ENCODE measurements at regions not wholly inside any gene's neighbourhood (a gene's known extent, or its start where the extent isn't known, plus 50 kb on each side); places are given as distances from the start of the nearest gene placed in this dataset.

DNA sequence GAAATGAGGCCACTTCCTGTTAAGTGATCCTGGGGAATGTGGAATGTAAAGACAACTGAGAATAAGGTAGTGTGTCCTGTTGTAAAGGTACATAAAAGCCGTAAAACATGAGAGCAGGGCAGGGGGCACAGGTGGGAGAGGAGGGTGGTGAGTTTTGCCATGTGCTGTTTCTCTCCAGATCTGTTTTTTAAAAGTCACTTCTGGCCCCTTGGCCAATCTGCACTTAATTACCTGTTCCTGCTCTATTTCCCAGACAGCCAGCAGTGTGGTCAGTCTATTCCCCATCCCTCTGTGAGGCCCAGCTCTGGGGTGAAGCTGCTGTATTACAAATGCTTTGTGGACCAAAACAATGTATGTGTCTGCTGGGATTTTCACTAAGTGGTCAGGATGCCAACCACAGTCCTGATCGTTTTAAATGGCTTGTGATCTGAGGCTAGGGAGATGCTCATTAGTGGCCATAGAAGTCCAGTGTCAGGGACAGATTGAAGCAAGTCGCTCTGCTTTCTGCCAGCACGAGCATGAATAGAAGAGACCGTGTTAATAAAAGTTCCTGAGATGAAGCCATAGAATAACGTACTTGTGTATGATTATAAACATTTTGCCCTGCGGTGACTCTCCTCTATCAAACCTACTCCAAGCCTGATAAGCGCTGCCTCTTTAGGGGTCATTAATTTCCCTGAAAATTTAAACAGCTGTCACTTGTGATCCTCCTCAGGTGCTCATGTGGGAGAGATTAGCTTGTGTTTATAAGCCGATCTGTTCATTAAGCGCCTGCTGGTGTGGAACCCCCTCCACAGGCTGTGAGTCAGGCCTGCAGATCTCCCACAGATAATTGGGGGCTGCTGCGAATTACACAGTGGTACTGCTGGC is 111.8 kb upstream of the CENPW start:
- TF ChIP-seq POLR2A (conservative IDR thresholded peaks at IDR 0.05) (no peak), ZNF174 (CRISPR knock-in tag; IDR thresholded peaks at IDR 0.05) (no peak), TAF1 (IDR thresholded peaks at IDR 0.05; ENCODE audit: control insufficient read depth, extremely low read depth, insufficient read depth, low read length, severe bottlenecking) (no peak)
- TF ChIP-seq, protein P1, sequence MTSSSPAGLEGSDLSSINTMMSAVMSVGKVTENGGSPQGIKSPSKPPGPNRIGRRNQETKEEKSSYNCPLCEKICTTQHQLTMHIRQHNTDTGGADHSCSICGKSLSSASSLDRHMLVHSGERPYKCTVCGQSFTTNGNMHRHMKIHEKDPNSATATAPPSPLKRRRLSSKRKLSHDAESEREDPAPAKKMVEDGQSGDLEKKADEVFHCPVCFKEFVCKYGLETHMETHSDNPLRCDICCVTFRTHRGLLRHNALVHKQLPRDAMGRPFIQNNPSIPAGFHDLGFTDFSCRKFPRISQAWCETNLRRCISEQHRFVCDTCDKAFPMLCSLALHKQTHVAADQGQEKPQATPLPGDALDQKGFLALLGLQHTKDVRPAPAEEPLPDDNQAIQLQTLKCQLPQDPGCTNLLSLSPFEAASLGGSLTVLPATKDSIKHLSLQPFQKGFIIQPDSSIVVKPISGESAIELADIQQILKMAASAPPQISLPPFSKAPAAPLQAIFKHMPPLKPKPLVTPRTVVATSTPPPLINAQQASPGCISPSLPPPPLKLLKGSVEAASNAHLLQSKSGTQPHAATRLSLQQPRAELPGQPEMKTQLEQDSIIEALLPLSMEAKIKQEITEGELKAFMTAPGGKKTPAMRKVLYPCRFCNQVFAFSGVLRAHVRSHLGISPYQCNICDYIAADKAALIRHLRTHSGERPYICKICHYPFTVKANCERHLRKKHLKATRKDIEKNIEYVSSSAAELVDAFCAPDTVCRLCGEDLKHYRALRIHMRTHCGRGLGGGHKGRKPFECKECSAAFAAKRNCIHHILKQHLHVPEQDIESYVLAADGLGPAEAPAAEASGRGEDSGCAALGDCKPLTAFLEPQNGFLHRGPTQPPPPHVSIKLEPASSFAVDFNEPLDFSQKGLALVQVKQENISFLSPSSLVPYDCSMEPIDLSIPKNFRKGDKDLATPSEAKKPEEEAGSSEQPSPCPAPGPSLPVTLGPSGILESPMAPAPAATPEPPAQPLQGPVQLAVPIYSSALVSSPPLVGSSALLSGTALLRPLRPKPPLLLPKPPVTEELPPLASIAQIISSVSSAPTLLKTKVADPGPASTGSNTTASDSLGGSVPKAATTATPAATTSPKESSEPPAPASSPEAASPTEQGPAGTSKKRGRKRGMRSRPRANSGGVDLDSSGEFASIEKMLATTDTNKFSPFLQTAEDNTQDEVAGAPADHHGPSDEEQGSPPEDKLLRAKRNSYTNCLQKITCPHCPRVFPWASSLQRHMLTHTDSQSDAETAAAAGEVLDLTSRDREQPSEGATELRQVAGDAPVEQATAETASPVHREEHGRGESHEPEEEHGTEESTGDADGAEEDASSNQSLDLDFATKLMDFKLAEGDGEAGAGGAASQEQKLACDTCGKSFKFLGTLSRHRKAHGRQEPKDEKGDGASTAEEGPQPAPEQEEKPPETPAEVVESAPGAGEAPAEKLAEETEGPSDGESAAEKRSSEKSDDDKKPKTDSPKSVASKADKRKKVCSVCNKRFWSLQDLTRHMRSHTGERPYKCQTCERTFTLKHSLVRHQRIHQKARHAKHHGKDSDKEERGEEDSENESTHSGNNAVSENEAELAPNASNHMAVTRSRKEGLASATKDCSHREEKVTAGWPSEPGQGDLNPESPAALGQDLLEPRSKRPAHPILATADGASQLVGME (CRISPR knock-in tag; IDR thresholded peaks at IDR 0.05), result no peak
